A549 (cell line): ENCODE measurements at regions not wholly inside any gene's neighbourhood (a gene's known extent, or its start where the extent isn't known, plus 50 kb on each side); places are given as distances from the start of the nearest gene placed in this dataset.

Source experiments
- ATAC-seq, 2 experiments: fragments of 200-7000 bp in 1 of 2; fragments of >200 bp in 1 of 2; cut with Nextera tagmentation in 1 of 2; cut with Tn5 transposase in 1 of 2; 3 replicates each; pipeline versions ENCODE4 v1.8.0 to v1.9.1; 2018 to 2020; ENCODE audit warnings: mild to moderate bottlenecking in 1 of 2, moderate library complexity in 1 of 2
- CTCF ChIA-PET: fragments of 300-600 bp; sonication (Branson Sonifier 250); formaldehyde crosslinking; extraction: SDS; loops from one replicate; lab custom pipeline; 2021; ENCODE audit warnings: antibody characterized with exemption, inconsistent platforms; lab: Yijun Ruan, JAX
- POLR2A ChIA-PET: fragments of 350-600 bp; formaldehyde crosslinking; extraction: SDS; loops from one replicate; lab custom pipeline; 2021; ENCODE audit warnings: antibody characterized with exemption, inconsistent platforms; lab: Yijun Ruan, JAX
- DNase-seq, 2 experiments: peaks; one replicate each; pipeline versions ENCODE4 v3.0.0 to v3.0.0-alpha.2; 2011 to 2016; ENCODE audit warnings: low read depth in 1 of 2, low spot score in 1 of 2
- FAIRE-seq: peaks from 2 replicates; lab custom pipeline; 2011; peaks lifted over from hg19 to GRCh38; lab: Jason Lieb, UNC
- H3K27ac ChIP-seq, 2 experiments: fragments of >200 bp; sonication (Bioruptor Twin); formaldehyde crosslinking; 3 replicates each; pipeline ENCODE4 v1.5.1; 2016 to 2017
- H3K4me1 ChIP-seq: fragments of >200 bp; sonication (Bioruptor Twin); formaldehyde crosslinking; 3 replicates; pipeline ENCODE4 v1.6.1; 2016
- H3K4me2 ChIP-seq: fragments of >200 bp; sonication (Bioruptor Twin); formaldehyde crosslinking; 3 replicates; pipeline ENCODE4 v1.6.1; 2016
- H3K4me3 ChIP-seq: fragments of >200 bp; sonication (Bioruptor Twin); formaldehyde crosslinking; 3 replicates; pipeline ENCODE4 v1.5.1; 2016
- H3K9me3 ChIP-seq: fragments of >200 bp; sonication (Bioruptor Twin); formaldehyde crosslinking; 3 replicates; pipeline ENCODE4 v1.6.1; 2016
- CBX8 ChIP-seq: fragments of 200-600 bp; sonication (generic); IDR thresholded peaks from 2 replicates; pipeline ENCODE4 v1.6.1; 2016
- E2F6 ChIP-seq: IDR thresholded peaks from 2 replicates; pipeline ENCODE4 v1.6.1; 2012; ENCODE audit warnings: low read depth, borderline replicate concordance
- GATA3 ChIP-seq: IDR thresholded peaks from 2 replicates; pipeline ENCODE4 v1.6.1; 2012; ENCODE audit warnings: borderline replicate concordance
- HOXA7 ChIP-seq: fragments of 250-450 bp; sonication (Bioruptor Pico); IDR thresholded peaks from 2 replicates; pipeline ENCODE4 v1.5.0; 2020; ENCODE audit warnings: mild to moderate bottlenecking, moderate library complexity
- HOXB13 ChIP-seq: fragments of 250-450 bp; sonication (Bioruptor Pico); IDR thresholded peaks from 2 replicates; pipeline ENCODE4 v1.5.0; 2020; ENCODE audit warnings: low read depth, mild to moderate bottlenecking, moderate library complexity
- HOXB5 ChIP-seq: fragments of 250-450 bp; sonication (Bioruptor Pico); IDR thresholded peaks from 2 replicates; pipeline ENCODE4 v1.5.0; 2020; ENCODE audit warnings: mild to moderate bottlenecking, moderate library complexity
- JUN ChIP-seq, 2 experiments: fragments of >200 bp; sonication (Bioruptor Twin); formaldehyde crosslinking; IDR thresholded peaks; 2 replicates in 1 of 2; 3 replicates in 1 of 2; pipeline ENCODE4 v1.6.1; 2016 to 2017
- MAX ChIP-seq: IDR thresholded peaks from 2 replicates; pipeline ENCODE4 v1.6.1; 2012
- MYC ChIP-seq: IDR thresholded peaks from 2 replicates; pipeline ENCODE4 v1.6.1; 2012; ENCODE audit warnings: mild to moderate bottlenecking, inconsistent platforms, low read length, improper control_type of control experiment, borderline replicate concordance
- NPAS2 ChIP-seq: fragments of 250-450 bp; sonication (Bioruptor Pico); IDR thresholded peaks from 2 replicates; pipeline ENCODE4 v1.8.0; 2022; ENCODE audit warnings: mild to moderate bottlenecking, moderate library complexity, borderline replicate concordance
- PBX3 ChIP-seq: IDR thresholded peaks from 2 replicates; pipeline ENCODE4 v1.6.1; 2012
- PHF8 ChIP-seq: fragments of 200-600 bp; sonication (generic); IDR thresholded peaks from 2 replicates; pipeline ENCODE4 v1.6.1; 2016; ENCODE audit warnings: low read depth, mild to moderate bottlenecking, antibody characterized with exemption, moderate library complexity, borderline replicate concordance
- POLR2AphosphoS2 ChIP-seq: conservative IDR thresholded peaks from 2 replicates; pipeline ENCODE4 v1.6.1; 2012; ENCODE audit warnings: low read length, improper control_type of control experiment, inconsistent platforms
- RAD21 ChIP-seq, 2 experiments: fragments of >200 bp in 1 of 2; sonication (Bioruptor Twin) in 1 of 2; formaldehyde crosslinking in 1 of 2; IDR thresholded peaks in 1 of 2; conservative IDR thresholded peaks in 1 of 2; 2 replicates in 1 of 2; 3 replicates in 1 of 2; pipeline ENCODE4 v1.6.1; 2012 to 2018; ENCODE audit warnings: inconsistent platforms in 1 of 2
- RFX5 ChIP-seq: fragments of 450-650 bp; IDR thresholded peaks from 2 replicates; pipeline ENCODE4 v1.7.1; 2014; ENCODE audit warnings: antibody characterized with exemption, mild to moderate bottlenecking, moderate library complexity
- SMC3 ChIP-seq: fragments of >200 bp; sonication (Bioruptor Twin); formaldehyde crosslinking; IDR thresholded peaks from 3 replicates; pipeline ENCODE4 v1.6.1; 2018; ENCODE audit warnings: inconsistent platforms
- SREBF2 ChIP-seq: fragments of 450-650 bp; IDR thresholded peaks from 2 replicates; pipeline ENCODE4 v1.6.1; 2014; ENCODE audit warnings: mild to moderate bottlenecking, moderate library complexity
- TP53 ChIP-seq: fragments of 250-450 bp; sonication (Bioruptor Pico); IDR thresholded peaks from 2 replicates; pipeline ENCODE4 v1.5.0; 2021; ENCODE audit warnings: mild to moderate bottlenecking, moderate library complexity
- USF2 ChIP-seq: fragments of 450-650 bp; IDR thresholded peaks from 2 replicates; pipeline ENCODE4 v1.6.1; 2014; ENCODE audit warnings: antibody characterized with exemption
- ZC3H11A ChIP-seq: fragments of 450-650 bp; IDR thresholded peaks from 2 replicates; pipeline ENCODE4 v1.6.1; 2014; ENCODE audit warnings: antibody characterized with exemption, mild to moderate bottlenecking
- ZFP36 ChIP-seq: fragments of 450-650 bp; IDR thresholded peaks from 2 replicates; pipeline ENCODE4 v1.6.1; 2014; ENCODE audit warnings: borderline replicate concordance; ENCODE audit not compliant: partially characterized antibody
- ZSCAN20 ChIP-seq: fragments of 250-450 bp; sonication (Bioruptor Pico); IDR thresholded peaks from 2 replicates; pipeline ENCODE4 v1.8.0; 2022; ENCODE audit warnings: mild to moderate bottlenecking, moderate library complexity
- WGBS: methylation state at CpG from one replicate; pipeline ENCODE4 v1.1.6; 2017; ENCODE audit errors: missing lambda C conversion rate; 5-methylcytosine and 5-hydroxymethylcytosine counted together
- TF ChIP-seq, protein P1 (sequence below): fragments of >200 bp; sonication (Bioruptor Twin); formaldehyde crosslinking; IDR thresholded peaks from 3 replicates; pipeline ENCODE4 v1.5.1; 2016

DNA sequence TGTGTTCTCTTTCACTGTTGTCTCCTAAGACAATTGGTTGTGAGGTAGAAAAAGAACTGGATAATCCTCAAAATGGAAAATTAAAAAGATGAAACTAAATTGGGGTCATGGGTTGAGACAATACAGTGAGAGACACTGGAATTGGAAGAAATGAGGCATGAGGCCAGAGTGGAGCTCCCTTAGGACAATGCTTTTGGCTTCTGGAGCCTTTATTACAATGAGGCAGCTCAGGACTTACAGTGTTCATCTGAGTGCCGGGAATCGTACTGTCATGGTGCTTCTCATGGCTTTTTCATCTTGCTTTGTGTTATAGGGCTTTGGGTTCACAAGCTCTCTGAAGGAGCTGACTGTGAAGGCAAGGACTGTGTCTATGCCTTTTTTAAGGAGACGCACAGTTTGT is 293.5 kb downstream of the SOX2 start:
- Histone ChIP-seq H3K27ac (no peak overlapping the region), H3K9me3 (no peaks in the 10 kb centered on the region), H3K4me1 (no peaks in the 10 kb centered on the region), H3K4me3 (no peak overlapping the region), H3K4me2 (no peak overlapping the region)
- CTCF ChIA-PET, result no interaction called here
- TF ChIP-seq ZSCAN20 (CRISPR knock-in tag), result no peak
- TF ChIP-seq, protein P1, sequence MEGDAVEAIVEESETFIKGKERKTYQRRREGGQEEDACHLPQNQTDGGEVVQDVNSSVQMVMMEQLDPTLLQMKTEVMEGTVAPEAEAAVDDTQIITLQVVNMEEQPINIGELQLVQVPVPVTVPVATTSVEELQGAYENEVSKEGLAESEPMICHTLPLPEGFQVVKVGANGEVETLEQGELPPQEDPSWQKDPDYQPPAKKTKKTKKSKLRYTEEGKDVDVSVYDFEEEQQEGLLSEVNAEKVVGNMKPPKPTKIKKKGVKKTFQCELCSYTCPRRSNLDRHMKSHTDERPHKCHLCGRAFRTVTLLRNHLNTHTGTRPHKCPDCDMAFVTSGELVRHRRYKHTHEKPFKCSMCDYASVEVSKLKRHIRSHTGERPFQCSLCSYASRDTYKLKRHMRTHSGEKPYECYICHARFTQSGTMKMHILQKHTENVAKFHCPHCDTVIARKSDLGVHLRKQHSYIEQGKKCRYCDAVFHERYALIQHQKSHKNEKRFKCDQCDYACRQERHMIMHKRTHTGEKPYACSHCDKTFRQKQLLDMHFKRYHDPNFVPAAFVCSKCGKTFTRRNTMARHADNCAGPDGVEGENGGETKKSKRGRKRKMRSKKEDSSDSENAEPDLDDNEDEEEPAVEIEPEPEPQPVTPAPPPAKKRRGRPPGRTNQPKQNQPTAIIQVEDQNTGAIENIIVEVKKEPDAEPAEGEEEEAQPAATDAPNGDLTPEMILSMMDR, result no peak
- no peak for TF ChIP-seq GATA3
- no peak for TF ChIP-seq HOXB5
- TF ChIP-seq CBX8, result no peak
- TF ChIP-seq HOXA7 (CRISPR knock-in tag), result no peak
- TF ChIP-seq HOXB13 (CRISPR knock-in tag), result no peak
- TF ChIP-seq E2F6, result no peak
- no peak for TF ChIP-seq MYC
- POLR2A ChIA-PET, result no interaction called here
- DNase-seq, result no peak
- 77% methylated on average over 3 of the region's 3 CpGs for WGBS
- ATAC-seq, result no peak
- FAIRE-seq, result no peak

DNA sequence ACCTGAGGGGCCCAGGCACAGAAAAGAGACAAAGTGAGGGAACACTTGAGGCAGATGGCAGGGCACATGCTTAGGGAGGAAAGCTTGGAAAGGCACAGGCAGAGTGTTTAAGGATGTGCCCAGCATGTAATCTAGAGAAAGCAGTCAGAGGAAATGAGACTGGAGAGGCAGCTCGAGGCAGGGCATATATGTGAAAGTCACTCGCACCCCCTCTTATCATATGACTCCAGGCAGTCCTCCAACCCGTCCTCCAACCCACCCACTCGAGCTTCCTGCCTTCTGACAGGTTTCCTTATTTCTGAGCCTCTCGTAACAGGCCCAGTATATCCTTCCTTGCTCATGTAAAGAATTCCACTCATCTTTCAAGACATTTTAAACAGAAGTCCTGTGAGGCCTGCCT is 294.0 kb downstream of the SOX2 start:
- H3K4me2 ChIP-seq, result no peak overlapping the region
- DNase-seq (no peak), ATAC-seq (no peak)
- H3K27ac ChIP-seq, result no peak overlapping the region
- no peaks in the 10 kb centered on the region for H3K9me3 ChIP-seq
- no peaks in the 10 kb centered on the region for H3K4me1 ChIP-seq
- POLR2A ChIA-PET, result no interaction called here
- TF ChIP-seq RFX5, result no peak
- no peak for TF ChIP-seq SMC3
- no peak for TF ChIP-seq CBX8
- no peak for TF ChIP-seq NPAS2
- TF ChIP-seq, all 56 proteins: peak for 0
- no peak overlapping the region for H3K4me3 ChIP-seq
- WGBS, result 55% methylated on average over 5 of the region's 5 CpGs
- CTCF ChIA-PET, result no interaction called here
- FAIRE-seq, result no peak

DNA sequence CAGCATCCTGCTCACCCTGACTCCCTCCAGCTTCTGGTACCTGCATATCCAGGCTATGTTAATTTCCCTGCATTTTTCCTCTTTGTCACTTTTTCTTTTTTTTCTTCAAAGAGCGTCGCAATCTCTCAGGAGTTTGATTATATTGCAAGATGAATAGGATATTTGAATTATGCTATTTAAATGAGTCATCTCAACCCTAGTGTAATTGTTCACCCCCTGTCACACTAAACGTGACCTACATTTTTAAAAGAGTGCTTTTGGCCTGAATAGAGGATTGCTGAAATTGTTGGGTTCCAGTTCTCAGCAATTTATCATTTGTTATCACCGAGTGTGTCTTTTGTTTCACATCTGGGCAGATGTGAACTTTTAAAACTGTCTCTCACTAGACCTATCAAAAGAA is 294.7 kb downstream of the SOX2 start:
- ChIA-PET POLR2A (no interaction called here), CTCF (no interaction called here)
- H3K27ac ChIP-seq, result no peak overlapping the region
- no peak for FAIRE-seq
- no peak for ATAC-seq
- no peak for DNase-seq
- H3K4me3 ChIP-seq, result no peak overlapping the region
- no peaks in the 10 kb centered on the region for H3K4me1 ChIP-seq
- 88% methylated on average over 4 of the region's 4 CpGs for WGBS
- no peak for TF ChIP-seq TP53 (CRISPR knock-in tag)
- no peak for TF ChIP-seq PHF8
- TF ChIP-seq ZFP36, result no peak
- TF ChIP-seq PBX3, result no peak
- no peak for TF ChIP-seq RAD21 (conservative IDR thresholded peaks at IDR 0.05 in 1 of 2, IDR thresholded peaks at IDR 0.05 in 1 of 2)
- no peak for TF ChIP-seq SREBF2
- no peak for TF ChIP-seq RFX5
- TF ChIP-seq USF2, result no peak
- TF ChIP-seq POLR2AphosphoS2, result no peak
- no peak for TF ChIP-seq JUN (IDR thresholded peaks at IDR 0.05)
- TF ChIP-seq E2F6, result no peak
- TF ChIP-seq MAX, result no peak
- TF ChIP-seq ZC3H11A, result no peak
- no peak overlapping the region for H3K4me2 ChIP-seq
- no peaks in the 10 kb centered on the region for H3K9me3 ChIP-seq
